GM12891 (cell line): ENCODE measurements at regions not wholly inside any gene's neighbourhood (a gene's known extent, or its start where the extent isn't known, plus 50 kb on each side); places are given as distances from the start of the nearest gene placed in this dataset.

Source experiments
- POLR2A ChIP-seq: IDR thresholded peaks from 2 replicates; pipeline ENCODE4 v1.6.1; 2011; ENCODE audit warnings: low read depth, low read length, control low read depth
- POLR2AphosphoS5 ChIP-seq: IDR thresholded peaks from 2 replicates; pipeline ENCODE4 v1.6.1; 2011; ENCODE audit warnings: low read depth, low read length, control low read depth
- TAF1 ChIP-seq: IDR thresholded peaks from 2 replicates; pipeline ENCODE4 v1.6.1; 2011; ENCODE audit warnings: low read depth, low read length, control low read depth

DNA sequence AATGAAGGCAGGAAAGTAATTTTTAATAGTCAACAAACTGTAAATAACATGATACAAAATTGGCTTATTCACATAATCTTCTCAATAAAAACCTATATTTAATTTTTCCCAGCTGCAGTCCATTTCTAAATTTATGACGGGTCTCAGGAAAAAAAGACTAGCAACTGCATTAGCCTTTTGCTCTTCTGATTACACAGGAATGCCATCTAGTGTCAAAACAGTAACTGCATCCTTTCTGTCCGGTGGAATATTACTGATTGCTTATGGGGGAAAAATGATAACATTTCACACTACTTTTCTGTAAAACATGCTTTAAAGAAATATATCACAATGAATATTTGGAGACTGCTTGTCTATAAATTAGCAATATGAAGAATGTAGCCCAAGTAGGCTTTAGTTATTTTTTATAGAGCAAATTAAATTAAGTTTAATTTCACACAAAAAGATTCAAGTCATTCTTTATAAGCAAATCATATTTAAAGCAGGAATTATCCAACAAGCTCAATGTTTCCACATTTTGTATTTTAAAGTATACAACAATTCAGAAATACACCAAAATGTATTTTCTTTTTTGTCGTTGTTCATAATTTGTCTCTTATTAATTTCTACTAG is 534.7 kb downstream of the CDH10 start:
- TF ChIP-seq POLR2A (no peak), POLR2AphosphoS5 (no peak), TAF1 (no peak)
